Gastroesophageal sphincter (tissue), 4 donors: ENCODE measurements at regions not wholly inside any gene's neighbourhood (a gene's known extent, or its start where the extent isn't known, plus 50 kb on each side); places are given as distances from the start of the nearest gene placed in this dataset.

ENCODE experiments used
- ATAC-seq: fragments of 150-250 bp; one replicate; pipeline ENCODE4 v1.9.1; 2016; ENCODE audit warnings: mild to moderate bottlenecking, moderate library complexity
- H3K27ac ChIP-seq, 4 donors: fragments of 200-600 bp; sonication (generic) in 3 of 4; 1 replicate in 3 of 4; 2 replicates in 1 of 4; pipeline ENCODE4 v1.5.1; 2016 to 2019
- H3K27me3 ChIP-seq: fragments of 200-600 bp; sonication (generic); one replicate; pipeline ENCODE4 v1.5.1; 2019
- H3K36me3 ChIP-seq, 2 donors: fragments of 200-600 bp; sonication (generic); one replicate each; pipeline ENCODE4 v1.5.1; 2019; ENCODE audit warnings: control low read depth in 1 of 2
- H3K4me1 ChIP-seq, 3 donors: fragments of 200-600 bp; sonication (generic); 1 replicate in 2 of 3; 2 replicates in 1 of 3; pipeline ENCODE4 v1.5.1; 2016 to 2019; ENCODE audit warnings: control low read depth in 2 of 3
- H3K4me3 ChIP-seq, 2 donors: fragments of 200-600 bp; sonication (generic); one replicate each; pipeline ENCODE4 v1.5.1; 2019; ENCODE audit warnings: mild to moderate bottlenecking in 1 of 2, moderate library complexity in 1 of 2
- H3K9me3 ChIP-seq, 3 donors: fragments of 200-600 bp; sonication (generic); one replicate each; pipeline ENCODE4 v1.5.1; 2017 to 2019; ENCODE audit warnings: control low read depth in 2 of 3
- CTCF ChIP-seq, 4 experiments: fragments of 200-600 bp in 2 of 4; fragments of 450-650 bp in 2 of 4; sonication (generic) in 1 of 4; IDR thresholded peaks; one replicate each; pipeline ENCODE4 v1.5.1; 2017 to 2019; ENCODE audit warnings: antibody characterized with exemption in 4 of 4, mild to moderate bottlenecking in 2 of 4, moderate library complexity in 2 of 4
- EP300 ChIP-seq: sonication (generic); formaldehyde crosslinking; IDR thresholded peaks from one replicate; pipeline ENCODE4 v1.6.1; 2017; ENCODE audit warnings: antibody characterized with exemption, mild to moderate bottlenecking
- POLR2A ChIP-seq, 2 donors: fragments of 450-650 bp; IDR thresholded peaks; one replicate each; pipeline ENCODE4 v1.6.1; 2017; ENCODE audit warnings: antibody characterized with exemption in 2 of 2, mild to moderate bottlenecking in 2 of 2, moderate library complexity in 1 of 2
- POLR2AphosphoS5 ChIP-seq: sonication (generic); formaldehyde crosslinking; IDR thresholded peaks from one replicate; pipeline ENCODE4 v1.6.1; 2017; ENCODE audit warnings: antibody characterized with exemption
- WGBS, 2 donors: methylation state at CpG; one replicate each; pipeline ENCODE4 v1.1.5; 2018; ENCODE audit warnings: low coverage in 1 of 2; 5-methylcytosine and 5-hydroxymethylcytosine counted together

- Histone ChIP-seq H3K27me3 (no peaks in the 10 kb centered on the region), H3K27ac (no peak overlapping the region), H3K9me3 (no peaks in the 10 kb centered on the region), H3K36me3 (no peaks in the 10 kb centered on the region), H3K4me3 (no peak overlapping the region), H3K4me1 (no peaks in the 10 kb centered on the region)
- ATAC-seq: no peak
- TF ChIP-seq EP300: no peak
- TF ChIP-seq CTCF (IDR thresholded peaks at IDR 0.05): no peak
- no peak for TF ChIP-seq POLR2AphosphoS5
- TF ChIP-seq POLR2A (IDR thresholded peaks at IDR 0.05): no peak
- whole genome bisulfite sequencing, 2 donors: 85 to 90% methylated on average over 3 of the region's 3 CpGs
Observed at GRCh38 chr12:31210104-31210503, 115.8 kb downstream of the SINHCAF start.

DNA sequence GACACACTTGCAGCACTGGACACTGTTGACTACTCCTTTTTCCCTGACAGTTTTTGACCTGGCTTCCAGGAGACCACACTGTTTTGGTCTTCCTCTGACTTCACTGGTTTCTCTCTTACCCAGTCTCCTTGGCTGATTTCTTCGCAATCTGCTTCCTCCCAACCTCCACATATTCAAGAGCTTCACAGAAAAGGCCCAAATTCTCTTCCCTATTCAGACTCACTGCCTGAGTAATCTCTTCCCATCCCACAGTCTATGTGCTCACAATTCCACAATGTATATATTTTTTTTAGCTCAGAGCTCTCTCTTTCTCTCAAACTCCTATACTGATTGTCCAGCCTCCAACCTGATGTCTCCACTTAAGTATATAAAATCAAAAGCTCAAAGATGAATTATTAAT is 115.4 kb downstream of the SINHCAF start:
- TF ChIP-seq POLR2AphosphoS5 (no peak), CTCF (IDR thresholded peaks at IDR 0.05) (no peak), POLR2A (IDR thresholded peaks at IDR 0.05) (no peak), EP300 (no peak)
- H3K36me3 ChIP-seq: no peaks in the 10 kb centered on the region
- no peak for ATAC-seq
- no peaks in the 10 kb centered on the region for H3K4me1 ChIP-seq
- H3K9me3 ChIP-seq: no peaks in the 10 kb centered on the region
- no peak overlapping the region for H3K4me3 ChIP-seq
- WGBS, 2 donors: 94 to 100% methylated on average over 1 of the region's 1 CpG
- peaks cover 4% of the 10 kb centered on the region for H3K27me3 ChIP-seq
- H3K27ac ChIP-seq: no peak overlapping the region

- no peaks in the 10 kb centered on the region for H3K4me1 ChIP-seq
- WGBS, 2 donors: 77% methylated on average over 4 to 5 of the region's 7 CpGs
Observed at GRCh38 chr12:31214626-31215517, 111.1 kb downstream of the SINHCAF start.

GRCh38 chr12:31215518-31216232 is 110.3 kb downstream of the SINHCAF start:
- no peaks in the 10 kb centered on the region for H3K4me1 ChIP-seq
- no peaks in the 10 kb centered on the region for H3K36me3 ChIP-seq
- peaks cover 23% of the 10 kb centered on the region for H3K27me3 ChIP-seq
- no peak for TF ChIP-seq CTCF (IDR thresholded peaks at IDR 0.05)
- TF ChIP-seq POLR2AphosphoS5: no peak
- no peak for TF ChIP-seq EP300
- TF ChIP-seq POLR2A (IDR thresholded peaks at IDR 0.05): no peak
- no peak for ATAC-seq
- H3K27ac ChIP-seq: no peak overlapping the region
- whole genome bisulfite sequencing, 2 donors: 72 to 90% methylated on average over 2 to 3 of the region's 6 CpGs
- H3K9me3 ChIP-seq: no peaks in the 10 kb centered on the region
- H3K4me3 ChIP-seq: no peak overlapping the region

More at GRCh38 chr12:31214626-31215517, 111.1 kb downstream of the SINHCAF start:
- H3K9me3 ChIP-seq: no peaks in the 10 kb centered on the region
- H3K4me3 ChIP-seq: no peak overlapping the region
- H3K27me3 ChIP-seq: peaks cover 23% of the 10 kb centered on the region
- no peak overlapping the region for H3K27ac ChIP-seq
- H3K36me3 ChIP-seq: no peaks in the 10 kb centered on the region
- no peak for ATAC-seq
- no peak for TF ChIP-seq POLR2AphosphoS5
- no peak for TF ChIP-seq POLR2A (IDR thresholded peaks at IDR 0.05)
- no peak for TF ChIP-seq CTCF (IDR thresholded peaks at IDR 0.05)
- no peak for TF ChIP-seq EP300
